ENCODE measurements at regions not wholly inside any gene's neighbourhood (a gene's known extent, or its start where the extent isn't known, plus 50 kb on each side); places are given as distances from the start of the nearest gene placed in this dataset.

DNA sequence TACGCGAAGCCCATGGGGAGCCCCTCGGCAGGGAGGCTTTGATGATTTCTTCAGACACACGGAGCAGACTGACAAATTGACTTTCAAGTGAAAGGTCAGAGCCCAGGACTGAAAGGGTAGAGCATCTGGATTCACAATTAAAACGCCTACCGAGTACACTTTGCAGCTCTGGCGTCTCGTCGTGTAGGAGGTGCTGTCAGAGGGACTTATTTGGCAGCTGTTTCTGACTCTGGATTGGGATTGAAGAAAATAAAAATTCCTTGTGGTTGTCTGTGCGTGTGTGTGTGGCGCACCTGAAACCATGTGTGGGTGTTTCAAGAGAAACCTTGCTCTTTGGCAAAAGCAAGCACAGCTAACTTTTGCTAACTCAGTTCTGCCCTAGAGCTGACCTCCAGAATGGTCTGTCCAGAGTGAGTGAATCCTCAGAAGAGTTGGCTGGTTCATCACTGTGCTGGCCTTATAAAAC lies 348.7 kb downstream of the HLX start:
- TF ChIP-seq, protein P1, sequence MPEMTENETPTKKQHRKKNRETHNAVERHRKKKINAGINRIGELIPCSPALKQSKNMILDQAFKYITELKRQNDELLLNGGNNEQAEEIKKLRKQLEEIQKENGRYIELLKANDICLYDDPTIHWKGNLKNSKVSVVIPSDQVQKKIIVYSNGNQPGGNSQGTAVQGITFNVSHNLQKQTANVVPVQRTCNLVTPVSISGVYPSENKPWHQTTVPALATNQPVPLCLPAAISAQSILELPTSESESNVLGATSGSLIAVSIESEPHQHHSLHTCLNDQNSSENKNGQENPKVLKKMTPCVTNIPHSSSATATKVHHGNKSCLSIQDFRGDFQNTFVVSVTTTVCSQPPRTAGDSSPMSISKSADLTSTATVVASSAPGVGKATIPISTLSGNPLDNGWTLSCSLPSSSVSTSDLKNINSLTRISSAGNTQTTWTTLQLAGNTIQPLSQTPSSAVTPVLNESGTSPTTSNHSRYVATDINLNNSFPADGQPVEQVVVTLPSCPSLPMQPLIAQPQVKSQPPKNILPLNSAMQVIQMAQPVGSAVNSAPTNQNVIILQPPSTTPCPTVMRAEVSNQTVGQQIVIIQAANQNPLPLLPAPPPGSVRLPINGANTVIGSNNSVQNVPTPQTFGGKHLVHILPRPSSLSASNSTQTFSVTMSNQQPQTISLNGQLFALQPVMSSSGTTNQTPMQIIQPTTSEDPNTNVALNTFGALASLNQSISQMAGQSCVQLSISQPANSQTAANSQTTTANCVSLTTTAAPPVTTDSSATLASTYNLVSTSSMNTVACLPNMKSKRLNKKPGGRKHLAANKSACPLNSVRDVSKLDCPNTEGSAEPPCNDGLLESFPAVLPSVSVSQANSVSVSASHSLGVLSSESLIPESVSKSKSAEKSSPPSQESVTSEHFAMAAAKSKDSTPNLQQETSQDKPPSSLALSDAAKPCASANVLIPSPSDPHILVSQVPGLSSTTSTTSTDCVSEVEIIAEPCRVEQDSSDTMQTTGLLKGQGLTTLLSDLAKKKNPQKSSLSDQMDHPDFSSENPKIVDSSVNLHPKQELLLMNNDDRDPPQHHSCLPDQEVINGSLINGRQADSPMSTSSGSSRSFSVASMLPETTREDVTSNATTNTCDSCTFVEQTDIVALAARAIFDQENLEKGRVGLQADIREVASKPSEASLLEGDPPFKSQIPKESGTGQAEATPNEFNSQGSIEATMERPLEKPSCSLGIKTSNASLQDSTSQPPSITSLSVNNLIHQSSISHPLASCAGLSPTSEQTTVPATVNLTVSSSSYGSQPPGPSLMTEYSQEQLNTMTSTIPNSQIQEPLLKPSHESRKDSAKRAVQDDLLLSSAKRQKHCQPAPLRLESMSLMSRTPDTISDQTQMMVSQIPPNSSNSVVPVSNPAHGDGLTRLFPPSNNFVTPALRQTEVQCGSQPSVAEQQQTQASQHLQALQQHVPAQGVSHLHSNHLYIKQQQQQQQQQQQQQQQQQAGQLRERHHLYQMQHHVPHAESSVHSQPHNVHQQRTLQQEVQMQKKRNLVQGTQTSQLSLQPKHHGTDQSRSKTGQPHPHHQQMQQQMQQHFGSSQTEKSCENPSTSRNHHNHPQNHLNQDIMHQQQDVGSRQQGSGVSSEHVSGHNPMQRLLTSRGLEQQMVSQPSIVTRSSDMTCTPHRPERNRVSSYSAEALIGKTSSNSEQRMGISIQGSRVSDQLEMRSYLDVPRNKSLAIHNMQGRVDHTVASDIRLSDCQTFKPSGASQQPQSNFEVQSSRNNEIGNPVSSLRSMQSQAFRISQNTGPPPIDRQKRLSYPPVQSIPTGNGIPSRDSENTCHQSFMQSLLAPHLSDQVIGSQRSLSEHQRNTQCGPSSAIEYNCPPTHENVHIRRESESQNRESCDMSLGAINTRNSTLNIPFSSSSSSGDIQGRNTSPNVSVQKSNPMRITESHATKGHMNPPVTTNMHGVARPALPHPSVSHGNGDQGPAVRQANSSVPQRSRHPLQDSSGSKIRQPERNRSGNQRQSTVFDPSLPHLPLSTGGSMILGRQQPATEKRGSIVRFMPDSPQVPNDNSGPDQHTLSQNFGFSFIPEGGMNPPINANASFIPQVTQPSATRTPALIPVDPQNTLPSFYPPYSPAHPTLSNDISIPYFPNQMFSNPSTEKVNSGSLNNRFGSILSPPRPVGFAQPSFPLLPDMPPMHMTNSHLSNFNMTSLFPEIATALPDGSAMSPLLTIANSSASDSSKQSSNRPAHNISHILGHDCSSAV (CRISPR knock-in tag; IDR thresholded peaks at IDR 0.05; ENCODE audit: borderline replicate concordance): no peak
- TF ChIP-seq ZNF263 (CRISPR knock-in tag; IDR thresholded peaks at IDR 0.05) (no peak), SMC3 (IDR thresholded peaks at IDR 0.05; ENCODE audit: low read length) (no peak), EZH2 (conservative IDR thresholded peaks at IDR 0.05; ENCODE audit: low read depth, low read length) (no peak), POLR2A (IDR thresholded peaks at IDR 0.05; ENCODE audit: insufficient read depth in 1 of 2, low read depth in 2 of 2, low read length in 2 of 2) (no peak)
- TF ChIP-seq, protein P2, sequence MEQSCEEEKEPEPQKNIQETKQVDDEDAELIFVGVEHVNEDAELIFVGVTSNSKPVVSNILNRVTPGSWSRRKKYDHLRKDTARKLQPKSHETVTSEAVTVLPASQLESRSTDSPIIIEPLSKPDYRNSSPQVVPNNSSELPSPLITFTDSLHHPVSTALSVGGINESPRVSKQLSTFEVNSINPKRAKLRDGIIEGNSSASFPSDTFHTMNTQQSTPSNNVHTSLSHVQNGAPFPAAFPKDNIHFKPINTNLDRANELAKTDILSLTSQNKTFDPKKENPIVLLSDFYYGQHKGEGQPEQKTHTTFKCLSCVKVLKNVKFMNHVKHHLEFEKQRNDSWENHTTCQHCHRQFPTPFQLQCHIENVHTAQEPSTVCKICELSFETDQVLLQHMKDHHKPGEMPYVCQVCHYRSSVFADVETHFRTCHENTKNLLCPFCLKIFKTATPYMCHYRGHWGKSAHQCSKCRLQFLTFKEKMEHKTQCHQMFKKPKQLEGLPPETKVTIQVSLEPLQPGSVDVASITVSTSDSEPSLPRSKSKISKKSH (CRISPR knock-in tag; IDR thresholded peaks at IDR 0.05; ENCODE audit: borderline replicate concordance): no peak
- TF ChIP-seq, protein P3, sequence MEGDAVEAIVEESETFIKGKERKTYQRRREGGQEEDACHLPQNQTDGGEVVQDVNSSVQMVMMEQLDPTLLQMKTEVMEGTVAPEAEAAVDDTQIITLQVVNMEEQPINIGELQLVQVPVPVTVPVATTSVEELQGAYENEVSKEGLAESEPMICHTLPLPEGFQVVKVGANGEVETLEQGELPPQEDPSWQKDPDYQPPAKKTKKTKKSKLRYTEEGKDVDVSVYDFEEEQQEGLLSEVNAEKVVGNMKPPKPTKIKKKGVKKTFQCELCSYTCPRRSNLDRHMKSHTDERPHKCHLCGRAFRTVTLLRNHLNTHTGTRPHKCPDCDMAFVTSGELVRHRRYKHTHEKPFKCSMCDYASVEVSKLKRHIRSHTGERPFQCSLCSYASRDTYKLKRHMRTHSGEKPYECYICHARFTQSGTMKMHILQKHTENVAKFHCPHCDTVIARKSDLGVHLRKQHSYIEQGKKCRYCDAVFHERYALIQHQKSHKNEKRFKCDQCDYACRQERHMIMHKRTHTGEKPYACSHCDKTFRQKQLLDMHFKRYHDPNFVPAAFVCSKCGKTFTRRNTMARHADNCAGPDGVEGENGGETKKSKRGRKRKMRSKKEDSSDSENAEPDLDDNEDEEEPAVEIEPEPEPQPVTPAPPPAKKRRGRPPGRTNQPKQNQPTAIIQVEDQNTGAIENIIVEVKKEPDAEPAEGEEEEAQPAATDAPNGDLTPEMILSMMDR (CRISPR knock-in tag; IDR thresholded peaks at IDR 0.05): no peak

All from HepG2 (cell line).